Glomerular visceral epithelial cell (primary cell): ENCODE measurements at regions not wholly inside any gene's neighbourhood (a gene's known extent, or its start where the extent isn't known, plus 50 kb on each side); places are given as distances from the start of the nearest gene placed in this dataset.

Experiments
- DNase-seq: peaks from one replicate; pipeline ENCODE4 v3.0.0-alpha.2; 2016; ENCODE audit errors: extremely low spot score

- no peak for DNase-seq
Measured at GRCh38 chr9:14520341-14520740, 172.9 kb downstream of the ZDHHC21 start.

- no peak for DNase-seq
Measured at GRCh38 chr9:14517154-14517906, 175.9 kb downstream of the ZDHHC21 start.

- DNase-seq: no peak
Measured at GRCh38 chr9:14516656-14517055, 176.6 kb downstream of the ZDHHC21 start.

- DNase-seq: no peak
Measured at GRCh38 chr9:14515571-14516198, 177.5 kb downstream of the ZDHHC21 start.

GRCh38 chr9:14515049-14515448, 178.2 kb downstream of the ZDHHC21 start:
- DNase-seq: no peak

GRCh38 chr9:14512942-14513341, 180.3 kb downstream of the ZDHHC21 start:
- no peak for DNase-seq

- no peak for DNase-seq
Measured at GRCh38 chr9:14511452-14511851, 181.8 kb downstream of the ZDHHC21 start.

- DNase-seq: no peak
Measured at GRCh38 chr9:14508884-14509283, 184.3 kb downstream of the ZDHHC21 start.

GRCh38 chr9:14501366-14501765, 187.4 kb upstream of the NFIB start:
- DNase-seq: no peak

GRCh38 chr9:14500705-14501104, 186.8 kb upstream of the NFIB start:
- no peak for DNase-seq

GRCh38 chr9:14499976-14500375, 186.0 kb upstream of the NFIB start:
- no peak for DNase-seq

GRCh38 chr9:14498824-14499223, 184.9 kb upstream of the NFIB start:
- no peak for DNase-seq

- no peak for DNase-seq
Measured at GRCh38 chr9:14497476-14497875, 183.5 kb upstream of the NFIB start.

- DNase-seq: no peak
Measured at GRCh38 chr9:14488421-14489190, 174.7 kb upstream of the NFIB start.

GRCh38 chr9:14487547-14488185, 173.7 kb upstream of the NFIB start:
- DNase-seq: no peak

GRCh38 chr9:14485366-14485765, 171.4 kb upstream of the NFIB start:
- no peak for DNase-seq

- no peak for DNase-seq
Measured at GRCh38 chr9:14482856-14483255, 168.9 kb upstream of the NFIB start.

- no peak for DNase-seq
Measured at GRCh38 chr9:14480526-14480925, 166.6 kb upstream of the NFIB start.

- DNase-seq: no peak
Measured at GRCh38 chr9:14479163-14479560, 165.2 kb upstream of the NFIB start.

GRCh38 chr9:14478175-14479162, 164.5 kb upstream of the NFIB start:
- DNase-seq: no peak

- no peak for DNase-seq
Measured at GRCh38 chr9:14471041-14471440, 157.1 kb upstream of the NFIB start.
